HG03520 (cell line): ENCODE measurements at regions not wholly inside any gene's neighbourhood (a gene's known extent, or its start where the extent isn't known, plus 50 kb on each side); places are given as distances from the start of the nearest gene placed in this dataset.

Experiments used
- ATAC-seq: cut with Tn5 transposase; IDR thresholded peaks from one replicate; pipeline ENCODE4 v1.9.1; 2021; ENCODE audit warnings: mild to moderate bottlenecking, moderate library complexity; ENCODE audit not compliant: unreplicated experiment

- no peak for ATAC-seq
These were observed 82.6 kb upstream of the MPHOSPH6 start for GRCh38 chr16:82252582-82252981.

GRCh38 chr16:82248677-82249076 lies 78.7 kb upstream of the MPHOSPH6 start:
- no peak for ATAC-seq

GRCh38 chr16:82248012-82248656 lies 78.1 kb upstream of the MPHOSPH6 start:
- no peak for ATAC-seq

DNA sequence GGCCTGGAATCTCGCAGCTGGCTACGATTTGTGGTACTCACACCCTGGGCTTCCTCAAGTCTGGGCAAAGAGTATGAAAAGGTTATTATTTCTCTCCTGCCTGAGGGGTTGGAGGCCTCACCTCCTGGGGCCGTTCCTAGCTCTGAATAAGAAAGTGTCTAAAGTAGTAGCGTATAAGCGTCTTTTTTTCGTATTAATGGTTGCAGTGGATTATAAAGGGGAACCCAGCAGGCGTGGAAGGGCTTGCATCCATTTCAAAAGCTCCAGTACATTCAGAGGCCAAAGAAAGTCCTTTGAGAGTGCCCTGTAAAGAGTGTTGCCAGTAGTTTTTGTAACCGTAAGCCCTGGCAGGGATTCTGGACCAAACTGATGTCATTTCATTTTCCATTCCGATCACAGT lies 72.2 kb upstream of the MPHOSPH6 start:
- ATAC-seq: no peak

DNA sequence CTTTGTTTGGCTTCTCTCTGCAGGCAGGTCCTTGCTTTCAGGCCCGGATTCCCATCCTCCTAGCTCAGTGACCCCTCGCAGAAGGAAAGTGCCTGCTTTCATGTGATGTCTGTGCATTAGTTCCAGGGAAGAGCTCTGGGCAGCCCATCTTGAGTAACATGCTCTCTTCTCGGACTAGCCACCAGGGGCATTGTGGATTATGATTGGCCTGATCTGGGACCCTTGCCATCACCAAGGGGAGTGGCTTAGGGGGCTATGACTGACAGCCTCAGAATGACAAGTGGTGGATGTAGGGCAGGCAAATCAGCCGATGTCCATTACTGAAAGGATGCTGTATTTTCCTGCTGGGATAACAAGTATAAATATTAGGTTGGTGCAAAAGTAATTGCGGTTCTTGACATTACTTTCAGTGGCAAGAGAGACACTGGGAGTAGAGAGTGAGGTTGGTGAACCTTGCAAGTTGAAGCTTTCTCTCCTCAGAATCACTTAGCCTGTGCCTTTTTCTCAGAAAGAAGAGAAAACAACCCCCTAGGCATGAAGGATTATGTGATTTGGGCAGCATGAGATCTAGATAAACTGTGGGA lies 71.5 kb upstream of the MPHOSPH6 start:
- ATAC-seq: no peak

DNA sequence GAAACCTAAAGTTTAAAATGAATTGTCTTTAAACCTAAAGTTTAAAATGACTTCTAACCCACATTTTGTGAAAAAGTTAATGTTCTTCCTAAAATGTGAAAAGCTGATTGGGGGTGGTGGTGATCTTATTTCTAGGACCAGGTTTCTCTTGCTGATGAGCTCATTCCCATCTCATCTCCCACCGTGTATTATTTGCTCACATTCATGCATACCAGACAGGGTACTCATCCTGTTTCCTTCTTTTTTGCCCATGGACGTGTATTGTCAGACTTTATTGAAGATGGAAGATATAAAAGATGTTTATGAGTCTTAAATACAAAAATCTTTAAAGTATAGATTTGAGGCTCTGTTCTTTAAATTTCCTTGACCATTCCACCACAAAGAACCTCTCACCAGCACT lies 70.1 kb upstream of the MPHOSPH6 start:
- no peak for ATAC-seq

DNA sequence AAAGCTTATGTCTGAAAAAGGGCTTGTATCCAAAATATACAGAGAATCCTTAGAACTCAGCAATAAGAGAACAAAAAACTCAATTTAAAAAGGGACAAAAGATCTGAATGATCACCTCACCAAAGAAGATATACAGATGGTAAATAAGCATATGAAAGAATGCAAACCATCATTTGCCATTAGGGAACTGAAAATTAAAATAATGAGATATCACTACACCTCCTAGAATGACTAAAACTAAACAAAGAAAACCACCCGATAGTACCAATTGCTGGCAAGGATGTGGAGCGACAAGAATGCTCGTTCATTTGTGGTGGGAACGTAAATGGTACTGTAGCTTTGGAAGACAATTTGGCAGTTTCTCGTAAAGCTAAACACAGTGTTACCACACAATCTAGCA lies 66.9 kb upstream of the MPHOSPH6 start:
- ATAC-seq: no peak

GRCh38 chr16:82236415-82236814 lies 66.4 kb upstream of the MPHOSPH6 start:
- no peak for ATAC-seq

DNA sequence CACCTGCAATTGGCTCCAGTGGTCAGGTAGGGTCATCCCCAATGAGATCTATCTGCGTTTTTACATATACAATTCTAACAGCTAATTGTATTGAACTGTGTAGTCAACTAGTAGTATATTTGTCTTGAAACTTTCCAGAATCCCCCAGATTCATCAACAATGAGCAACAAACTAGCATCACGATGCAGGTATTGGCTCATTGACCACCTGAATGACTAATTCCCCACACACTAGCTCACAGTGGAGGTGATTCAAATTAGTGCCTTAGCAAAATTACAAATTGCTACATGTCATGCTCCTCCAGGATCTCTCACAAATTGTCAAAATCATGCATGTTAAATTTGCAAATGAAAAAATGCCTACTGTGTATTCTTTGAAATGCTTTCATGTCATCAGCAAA lies 62.8 kb upstream of the MPHOSPH6 start:
- ATAC-seq: no peak

DNA sequence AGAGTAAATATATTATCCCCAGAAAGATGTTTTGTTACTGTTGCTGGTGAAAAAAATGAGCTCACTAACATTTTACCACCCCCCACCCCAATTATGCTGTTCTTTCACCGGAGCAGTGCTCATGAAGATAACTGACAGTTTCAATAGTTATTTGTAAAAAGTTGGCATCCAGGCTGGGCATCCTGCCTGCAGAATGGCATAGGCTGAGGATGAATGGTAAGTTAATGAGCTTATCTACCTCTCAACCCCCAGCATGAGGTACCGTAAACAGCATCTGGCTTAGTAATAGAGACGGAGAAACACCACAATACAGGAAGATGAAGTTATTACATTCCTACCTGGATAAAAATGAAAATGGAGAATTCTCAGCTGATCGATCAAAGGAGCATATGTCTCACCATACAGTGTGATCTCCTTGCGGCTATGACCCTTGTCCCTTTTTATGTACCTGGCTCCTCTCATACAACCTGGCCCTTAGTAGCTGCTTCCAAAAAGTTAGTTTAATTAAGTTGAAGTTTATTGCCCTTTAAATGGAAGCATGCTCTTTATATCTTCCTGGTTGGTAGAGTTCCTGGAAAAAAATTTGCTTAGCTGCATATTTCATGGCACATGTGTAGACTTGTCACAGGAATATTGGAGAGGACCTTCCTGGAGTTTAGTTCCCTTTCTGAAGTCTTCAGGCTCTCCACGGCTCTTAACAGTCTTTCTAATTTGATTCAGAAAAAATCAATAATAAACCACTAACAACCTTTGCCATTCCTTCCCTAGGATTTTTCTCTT lies 61.2 kb upstream of the MPHOSPH6 start:
- no peak for ATAC-seq

DNA sequence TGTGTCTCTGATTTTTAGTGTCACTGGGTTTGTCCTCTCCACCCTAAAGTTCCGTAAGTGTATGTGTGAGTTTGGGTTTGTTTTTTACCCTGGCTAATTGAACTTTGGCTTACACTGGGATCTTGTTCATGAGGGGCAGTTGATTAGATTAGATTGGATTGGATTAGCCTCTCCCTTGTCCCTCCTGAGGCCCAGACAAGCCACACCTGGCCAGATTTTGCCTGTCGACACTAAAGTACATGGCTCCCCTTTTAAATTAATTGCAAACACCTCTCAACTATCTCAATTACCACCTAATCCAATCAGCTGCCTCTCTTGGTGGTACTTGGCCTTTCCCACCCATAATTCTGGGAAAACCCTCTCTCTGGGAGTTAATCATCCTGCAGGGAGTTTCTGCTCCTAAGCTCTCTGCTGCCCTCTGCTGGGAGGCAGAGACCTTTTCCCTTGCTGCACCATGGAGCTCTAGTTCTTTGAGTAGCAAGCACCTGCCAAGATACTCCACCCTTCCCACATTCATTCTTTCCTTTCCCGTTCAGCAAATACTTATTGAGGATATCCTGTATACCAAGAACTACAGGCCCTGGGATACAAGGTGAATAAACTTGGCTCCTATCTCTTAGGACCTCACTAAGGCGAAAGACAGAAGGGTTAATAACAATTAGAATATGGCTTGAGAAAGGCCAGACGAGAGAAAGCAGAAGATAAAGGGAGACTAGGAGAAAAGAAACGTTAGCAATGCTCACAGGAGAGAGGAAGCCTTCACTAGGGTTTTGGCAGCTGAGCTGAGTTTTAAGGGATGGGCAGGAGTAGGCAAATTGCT lies 60.0 kb upstream of the MPHOSPH6 start:
- no peak for ATAC-seq

- no peak for ATAC-seq
These were observed 56.3 kb upstream of the MPHOSPH6 start for GRCh38 chr16:82226327-82226726.

- no peak for ATAC-seq
These were observed 54.8 kb upstream of the MPHOSPH6 start for GRCh38 chr16:82224821-82225220.

DNA sequence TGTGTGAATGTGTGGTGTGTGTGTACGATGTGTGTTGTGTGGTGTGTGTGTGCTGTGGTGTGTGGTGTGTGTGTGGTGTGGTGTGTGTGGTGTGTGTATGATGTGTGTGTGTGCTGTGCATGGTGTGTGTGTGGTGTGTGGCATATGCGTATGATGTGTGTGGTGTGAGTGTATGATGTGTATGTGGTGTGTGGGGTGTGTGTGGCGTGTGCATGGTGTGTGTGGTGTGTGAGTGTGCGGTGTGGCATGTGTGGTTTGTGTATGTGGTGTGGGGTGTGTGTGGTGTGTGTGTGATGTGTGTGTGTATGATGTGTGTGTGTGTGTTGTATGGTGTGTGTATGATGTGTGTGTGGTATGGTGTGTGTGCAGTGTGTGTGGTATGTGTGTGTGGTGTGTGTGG lies 50.5 kb upstream of the MPHOSPH6 start:
- no peak for ATAC-seq
